GM23338 (cell line): ENCODE measurements at regions not wholly inside any gene's neighbourhood (a gene's known extent, or its start where the extent isn't known, plus 50 kb on each side); places are given as distances from the start of the nearest gene placed in this dataset.

Experiments
- CREB1 ChIP-seq: fragments of 250-450 bp; sonication (Bioruptor Pico); IDR thresholded peaks from 2 replicates; pipeline ENCODE4 v1.5.0; 2020; ENCODE audit warnings: low read depth, mild to moderate bottlenecking, moderate library complexity
- EZH2 ChIP-seq: fragments of 200-600 bp; sonication (generic); IDR thresholded peaks from one replicate; pipeline ENCODE4 v1.8.0; 2017; ENCODE audit warnings: antibody characterized with exemption, mild to moderate bottlenecking, low read depth; ENCODE audit not compliant: unreplicated experiment
- EZH2phosphoT487 ChIP-seq: fragments of 200-600 bp; sonication (generic); IDR thresholded peaks from one replicate; pipeline ENCODE4 v1.8.1; 2018; ENCODE audit warnings: antibody characterized with exemption; ENCODE audit not compliant: unreplicated experiment
- JUNB ChIP-seq: IDR thresholded peaks from one replicate; pipeline ENCODE4 v1.6.1; 2016; ENCODE audit warnings: antibody characterized with exemption; ENCODE audit not compliant: unreplicated experiment
- POLR2AphosphoS5 ChIP-seq: IDR thresholded peaks from 2 replicates; pipeline ENCODE4 v1.6.1; 2016; ENCODE audit warnings: antibody characterized with exemption, low read depth
- STAT1 ChIP-seq: IDR thresholded peaks from one replicate; pipeline ENCODE4 v1.6.1; 2016; ENCODE audit warnings: antibody characterized with exemption; ENCODE audit not compliant: unreplicated experiment
- TF ChIP-seq, protein P1 (sequence below), 2 experiments: fragments of 200-600 bp in 1 of 2; sonication (generic) in 1 of 2; conservative IDR thresholded peaks; 2 replicates each; pipeline versions ENCODE4 v1.5.1 to v1.6.1; 2016 to 2017; ENCODE audit warnings: antibody characterized with exemption in 2 of 2, low read depth in 2 of 2, mild to moderate bottlenecking in 2 of 2, moderate library complexity in 1 of 2

GRCh38 chr17:77359236-77359635 lies 218.5 kb downstream of the SEC14L1 start:
- TF ChIP-seq, protein P1, sequence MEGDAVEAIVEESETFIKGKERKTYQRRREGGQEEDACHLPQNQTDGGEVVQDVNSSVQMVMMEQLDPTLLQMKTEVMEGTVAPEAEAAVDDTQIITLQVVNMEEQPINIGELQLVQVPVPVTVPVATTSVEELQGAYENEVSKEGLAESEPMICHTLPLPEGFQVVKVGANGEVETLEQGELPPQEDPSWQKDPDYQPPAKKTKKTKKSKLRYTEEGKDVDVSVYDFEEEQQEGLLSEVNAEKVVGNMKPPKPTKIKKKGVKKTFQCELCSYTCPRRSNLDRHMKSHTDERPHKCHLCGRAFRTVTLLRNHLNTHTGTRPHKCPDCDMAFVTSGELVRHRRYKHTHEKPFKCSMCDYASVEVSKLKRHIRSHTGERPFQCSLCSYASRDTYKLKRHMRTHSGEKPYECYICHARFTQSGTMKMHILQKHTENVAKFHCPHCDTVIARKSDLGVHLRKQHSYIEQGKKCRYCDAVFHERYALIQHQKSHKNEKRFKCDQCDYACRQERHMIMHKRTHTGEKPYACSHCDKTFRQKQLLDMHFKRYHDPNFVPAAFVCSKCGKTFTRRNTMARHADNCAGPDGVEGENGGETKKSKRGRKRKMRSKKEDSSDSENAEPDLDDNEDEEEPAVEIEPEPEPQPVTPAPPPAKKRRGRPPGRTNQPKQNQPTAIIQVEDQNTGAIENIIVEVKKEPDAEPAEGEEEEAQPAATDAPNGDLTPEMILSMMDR (conservative IDR thresholded peaks at IDR 0.05; ENCODE audit: low read depth in 2 of 2): no peak
- TF ChIP-seq POLR2AphosphoS5: no peak
- TF ChIP-seq EZH2phosphoT487: no peak
- TF ChIP-seq JUNB: no peak
- TF ChIP-seq CREB1: no peak
- no peak for TF ChIP-seq STAT1
- no peak for TF ChIP-seq EZH2
